MG63 (cell line): ENCODE measurements at regions not wholly inside any gene's neighbourhood (a gene's known extent, or its start where the extent isn't known, plus 50 kb on each side); places are given as distances from the start of the nearest gene placed in this dataset.
"Not testable (repeated sequence)": the region's sequence is repeated elsewhere in the genome, so short reads cannot be mapped to it uniquely, and the experiment has no call there.

Experiments
- DNase-seq: peaks from one replicate; pipeline ENCODE4 v3.0.0-alpha.2; 2020
- H3K27me3 ChIP-seq: fragments of 250-450 bp; sonication (Bioruptor Pico); 2 replicates; pipeline ENCODE4 v1.5.1; 2020; ENCODE audit warnings: mild to moderate bottlenecking, moderate library complexity
- H3K36me3 ChIP-seq: fragments of 250-450 bp; sonication (Bioruptor Pico); 2 replicates; pipeline ENCODE4 v1.5.1; 2020; ENCODE audit warnings: mild to moderate bottlenecking, moderate library complexity
- H3K4me3 ChIP-seq: fragments of 250-450 bp; sonication (Bioruptor Pico); 2 replicates; pipeline ENCODE4 v1.5.1; 2020; ENCODE audit warnings: mild to moderate bottlenecking, moderate library complexity
- H3K9me3 ChIP-seq: fragments of 250-450 bp; sonication (Bioruptor Pico); 2 replicates; pipeline ENCODE4 v1.5.1; 2020; ENCODE audit warnings: mild to moderate bottlenecking, moderate library complexity

- no peak for DNase-seq
- H3K9me3 ChIP-seq: no peaks in the 10 kb centered on the region
- H3K27me3 ChIP-seq: no peaks in the 10 kb centered on the region
- no peaks in the 10 kb centered on the region for H3K36me3 ChIP-seq
- H3K4me3 ChIP-seq: no peak overlapping the region
Measured at GRCh38 chr10:7038416-7038815, 372.4 kb downstream of the SFMBT2 start.

GRCh38 chr10:7037434-7037833 is 373.4 kb downstream of the SFMBT2 start:
- not testable (repeated sequence) for DNase-seq, H3K4me3 ChIP-seq, H3K9me3 ChIP-seq, H3K36me3 ChIP-seq, H3K27me3 ChIP-seq

- Histone ChIP-seq H3K27me3 (no peaks in the 10 kb centered on the region), H3K4me3 (no peak overlapping the region), H3K9me3 (no peaks in the 10 kb centered on the region), H3K36me3 (no peaks in the 10 kb centered on the region)
- DNase-seq: no peak
Measured at GRCh38 chr10:7036951-7037350, 373.9 kb downstream of the SFMBT2 start.

- DNase-seq: no peak
- no peaks in the 10 kb centered on the region for H3K36me3 ChIP-seq
- no peak overlapping the region for H3K4me3 ChIP-seq
- H3K27me3 ChIP-seq: no peaks in the 10 kb centered on the region
- no peaks in the 10 kb centered on the region for H3K9me3 ChIP-seq
Measured at GRCh38 chr10:7035126-7035761, 375.6 kb downstream of the SFMBT2 start.

GRCh38 chr10:7033031-7033430 is 377.8 kb downstream of the SFMBT2 start:
- Histone ChIP-seq H3K4me3 (no peak overlapping the region), H3K27me3 (no peaks in the 10 kb centered on the region), H3K36me3 (no peaks in the 10 kb centered on the region), H3K9me3 (no peaks in the 10 kb centered on the region)
- no peak for DNase-seq

- Histone ChIP-seq H3K9me3 (no peaks in the 10 kb centered on the region), H3K4me3 (no peak overlapping the region), H3K27me3 (no peaks in the 10 kb centered on the region), H3K36me3 (no peaks in the 10 kb centered on the region)
- DNase-seq: no peak
Measured at GRCh38 chr10:7030134-7030855, 380.5 kb downstream of the SFMBT2 start.

- no peak for DNase-seq
- Histone ChIP-seq H3K9me3 (no peaks in the 10 kb centered on the region), H3K27me3 (no peaks in the 10 kb centered on the region), H3K36me3 (no peaks in the 10 kb centered on the region), H3K4me3 (no peak overlapping the region)
Measured at GRCh38 chr10:7029672-7030071, 381.2 kb downstream of the SFMBT2 start.

- no peak overlapping the region for H3K4me3 ChIP-seq
- H3K36me3 ChIP-seq: no peaks in the 10 kb centered on the region
- H3K9me3 ChIP-seq: no peaks in the 10 kb centered on the region
- H3K27me3 ChIP-seq: no peaks in the 10 kb centered on the region
- DNase-seq: no peak
Measured at GRCh38 chr10:7028809-7029166, 382.0 kb downstream of the SFMBT2 start.

GRCh38 chr10:7027913-7028808 is 382.7 kb downstream of the SFMBT2 start:
- DNase-seq: no peak
- H3K9me3 ChIP-seq: no peaks in the 10 kb centered on the region
- H3K36me3 ChIP-seq: no peaks in the 10 kb centered on the region
- H3K27me3 ChIP-seq: no peaks in the 10 kb centered on the region
- H3K4me3 ChIP-seq: no peak overlapping the region

- no peaks in the 10 kb centered on the region for H3K36me3 ChIP-seq
Measured at GRCh38 chr10:7027237-7027912, 383.5 kb downstream of the SFMBT2 start.

GRCh38 chr10:7026818-7027217 is 384.0 kb downstream of the SFMBT2 start:
- Histone ChIP-seq H3K9me3 (no peaks in the 10 kb centered on the region), H3K4me3 (no peak overlapping the region), H3K27me3 (no peaks in the 10 kb centered on the region), H3K36me3 (no peaks in the 10 kb centered on the region)
- no peak for DNase-seq

More at GRCh38 chr10:7027237-7027912, 383.5 kb downstream of the SFMBT2 start:
- H3K4me3 ChIP-seq: no peak overlapping the region
- H3K9me3 ChIP-seq: no peaks in the 10 kb centered on the region
- no peak for DNase-seq
- no peaks in the 10 kb centered on the region for H3K27me3 ChIP-seq

- H3K36me3 ChIP-seq: no peaks in the 10 kb centered on the region
- DNase-seq: no peak
- no peak overlapping the region for H3K4me3 ChIP-seq
- no peaks in the 10 kb centered on the region for H3K27me3 ChIP-seq
- H3K9me3 ChIP-seq: no peaks in the 10 kb centered on the region
Measured at GRCh38 chr10:7025296-7025695, 385.5 kb downstream of the SFMBT2 start.

- Histone ChIP-seq H3K36me3 (no peaks in the 10 kb centered on the region), H3K4me3 (no peak overlapping the region), H3K27me3 (peaks cover 3% of the 10 kb centered on the region; the same call in 1 of the 2 replicates), H3K9me3 (no peaks in the 10 kb centered on the region)
- DNase-seq: no peak
Measured at GRCh38 chr10:7015457-7015856, 395.4 kb downstream of the SFMBT2 start.

- no peaks in the 10 kb centered on the region for H3K9me3 ChIP-seq
- no peak for DNase-seq
- no peak overlapping the region for H3K4me3 ChIP-seq
- H3K36me3 ChIP-seq: no peaks in the 10 kb centered on the region
- peaks cover 3% of the 10 kb centered on the region; the same call in 1 of the 2 replicates for H3K27me3 ChIP-seq
Measured at GRCh38 chr10:7014721-7015120, 396.1 kb downstream of the SFMBT2 start.

GRCh38 chr10:7011994-7012393 is 398.8 kb downstream of the SFMBT2 start:
- no peaks in the 10 kb centered on the region for H3K9me3 ChIP-seq
- H3K4me3 ChIP-seq: no peak overlapping the region
- no peaks in the 10 kb centered on the region for H3K36me3 ChIP-seq
- no peak for DNase-seq
- H3K27me3 ChIP-seq: peaks cover 3% of the 10 kb centered on the region; the same call in 1 of the 2 replicates

- Histone ChIP-seq H3K27me3 (peaks cover 6% of the 10 kb centered on the region; the same call in 1 of the 2 replicates), H3K4me3 (no peak overlapping the region), H3K9me3 (no peaks in the 10 kb centered on the region), H3K36me3 (no peaks in the 10 kb centered on the region)
- DNase-seq: no peak
Measured at GRCh38 chr10:7008645-7009044, 402.2 kb downstream of the SFMBT2 start.
